ENCODE measurements at regions not wholly inside any gene's neighbourhood (a gene's known extent, or its start where the extent isn't known, plus 50 kb on each side); places are given as distances from the start of the nearest gene placed in this dataset.

- no peak for DNase-seq (ENCODE audit: extremely low read depth, low read depth)
- no peak overlapping the region for H3K4me3 ChIP-seq (replicated peaks; ENCODE audit: low read depth, low read length)
- no peak for TF ChIP-seq CTCF (IDR thresholded peaks at IDR 0.05; ENCODE audit: low read depth, low read length, missing control alignments)
These were observed 228.4 kb upstream of the POU3F1 start for GRCh38 chr1:38274974-38275373.

- H3K4me3 ChIP-seq (replicated peaks; ENCODE audit: low read depth, low read length): no peak overlapping the region
- DNase-seq (ENCODE audit: extremely low read depth, low read depth): no peak
- TF ChIP-seq CTCF (IDR thresholded peaks at IDR 0.05; ENCODE audit: low read depth, low read length, missing control alignments): no peak
These were observed 226.7 kb upstream of the POU3F1 start for GRCh38 chr1:38273196-38273804.

GRCh38 chr1:38272515-38272914 lies 225.9 kb upstream of the POU3F1 start:
- no peak overlapping the region for H3K4me3 ChIP-seq (replicated peaks; ENCODE audit: low read depth, low read length)
- DNase-seq (ENCODE audit: extremely low read depth, low read depth): no peak
- no peak for TF ChIP-seq CTCF (IDR thresholded peaks at IDR 0.05; ENCODE audit: low read depth, low read length, missing control alignments)

GRCh38 chr1:38270849-38271633 lies 224.4 kb upstream of the POU3F1 start:
- DNase-seq (ENCODE audit: extremely low read depth, low read depth): no peak
- TF ChIP-seq CTCF (IDR thresholded peaks at IDR 0.05; ENCODE audit: low read depth, low read length, missing control alignments): no peak
- no peak overlapping the region for H3K4me3 ChIP-seq (replicated peaks; ENCODE audit: low read depth, low read length)

GRCh38 chr1:38269923-38270848 lies 223.6 kb upstream of the POU3F1 start:
- no peak for DNase-seq (ENCODE audit: extremely low read depth, low read depth)
- TF ChIP-seq CTCF (IDR thresholded peaks at IDR 0.05; ENCODE audit: low read depth, low read length, missing control alignments): no peak
- no peak overlapping the region for H3K4me3 ChIP-seq (replicated peaks; ENCODE audit: low read depth, low read length)

GRCh38 chr1:38268226-38268625 lies 221.6 kb upstream of the POU3F1 start:
- H3K4me3 ChIP-seq (replicated peaks; ENCODE audit: low read depth, low read length): no peak overlapping the region
- DNase-seq (ENCODE audit: extremely low read depth, low read depth): no peak
- TF ChIP-seq CTCF (IDR thresholded peaks at IDR 0.05; ENCODE audit: low read depth, low read length, missing control alignments): no peak
